ENCODE measurements at regions not wholly inside any gene's neighbourhood (a gene's known extent, or its start where the extent isn't known, plus 50 kb on each side); places are given as distances from the start of the nearest gene placed in this dataset.
A peak's percentile ranks its signal among the peaks of the same experiment; 100 is the strongest.

- H3K4me1 ChIP-seq = no peaks in the 10 kb centered on the region
- TF ChIP-seq POLR2A (IDR thresholded peaks at IDR 0.05) = no peak
- TF ChIP-seq CTCF (IDR thresholded peaks at IDR 0.05) = no peak
- no peak for DNase-seq
- no peak overlapping the region for H3K4me3 ChIP-seq (replicated peaks in 1 of 3)
- H3K27me3 ChIP-seq = no peaks in the 10 kb centered on the region
- 85 to 91% methylated on average over 3 of the region's 3 CpGs for WGBS, 2 donors
- H3K27ac ChIP-seq = no peak overlapping the region
- intact Hi-C loops (cut with DNase I) = no loop called here
- H3K9me3 ChIP-seq = no peaks in the 10 kb centered on the region
- H3K36me3 ChIP-seq = no peaks in the 10 kb centered on the region
These were observed 685.3 kb downstream of the KCNA4 start for GRCh38 chr11:29331451-29332010.

GRCh38 chr11:29328961-29329441 lies 687.8 kb downstream of the KCNA4 start:
- Histone ChIP-seq H3K4me3 (replicated peaks in 1 of 3) (no peak overlapping the region), H3K36me3 (no peaks in the 10 kb centered on the region), H3K4me1 (no peaks in the 10 kb centered on the region), H3K27me3 (no peaks in the 10 kb centered on the region), H3K9me3 (no peaks in the 10 kb centered on the region), H3K27ac (no peak overlapping the region)
- DNase-seq = peak in 1 of 2 donors; percentile 3
- intact Hi-C loops (cut with DNase I) = no loop called here
- TF ChIP-seq POLR2A (IDR thresholded peaks at IDR 0.05) (no peak), CTCF (IDR thresholded peaks at IDR 0.05) (peak; percentile 16 to 65 (median 50))
- WGBS, 2 donors = 23 to 36% methylated on average over 3 to 4 of the region's 4 CpGs

GRCh38 chr11:29327891-29328290 lies 688.9 kb downstream of the KCNA4 start:
- Histone ChIP-seq H3K9me3 (no peaks in the 10 kb centered on the region), H3K27ac (no peak overlapping the region), H3K4me1 (no peaks in the 10 kb centered on the region), H3K36me3 (no peaks in the 10 kb centered on the region), H3K27me3 (no peaks in the 10 kb centered on the region), H3K4me3 (replicated peaks in 1 of 3) (no peak overlapping the region)
- intact Hi-C loops (cut with DNase I) = no loop called here
- 90 to 93% methylated on average over 4 of the region's 4 CpGs for WGBS, 2 donors
- TF ChIP-seq CTCF (IDR thresholded peaks at IDR 0.05) (no peak), POLR2A (IDR thresholded peaks at IDR 0.05) (no peak)
- DNase-seq = no peak

- Histone ChIP-seq H3K27ac (no peak overlapping the region), H3K27me3 (no peaks in the 10 kb centered on the region), H3K9me3 (no peaks in the 10 kb centered on the region), H3K4me3 (replicated peaks in 1 of 3) (no peak overlapping the region), H3K36me3 (no peaks in the 10 kb centered on the region), H3K4me1 (no peaks in the 10 kb centered on the region)
- no peak for DNase-seq
- 97% methylated on average over 3 of the region's 3 CpGs for WGBS, 2 donors
- intact Hi-C loops (cut with DNase I) = no loop called here
- no peak for TF ChIP-seq CTCF (IDR thresholded peaks at IDR 0.05)
- no peak for TF ChIP-seq POLR2A (IDR thresholded peaks at IDR 0.05)
These were observed 690.1 kb downstream of the KCNA4 start for GRCh38 chr11:29326757-29327156.

- no peaks in the 10 kb centered on the region for H3K27me3 ChIP-seq
- no peaks in the 10 kb centered on the region for H3K4me1 ChIP-seq
- no peak overlapping the region for H3K4me3 ChIP-seq (replicated peaks in 1 of 3)
- intact Hi-C loops (cut with DNase I) = no loop called here
- DNase-seq = no peak
- H3K9me3 ChIP-seq = no peaks in the 10 kb centered on the region
- H3K36me3 ChIP-seq = no peaks in the 10 kb centered on the region
- no peak for TF ChIP-seq POLR2A (IDR thresholded peaks at IDR 0.05)
- TF ChIP-seq CTCF (IDR thresholded peaks at IDR 0.05) = no peak
- H3K27ac ChIP-seq = no peak overlapping the region
These were observed 692.5 kb downstream of the KCNA4 start for GRCh38 chr11:29324328-29324727.

All from thyroid gland (tissue), 4 donors.